ENCODE measurements at regions not wholly inside any gene's neighbourhood (a gene's known extent, or its start where the extent isn't known, plus 50 kb on each side); places are given as distances from the start of the nearest gene placed in this dataset.

DNA sequence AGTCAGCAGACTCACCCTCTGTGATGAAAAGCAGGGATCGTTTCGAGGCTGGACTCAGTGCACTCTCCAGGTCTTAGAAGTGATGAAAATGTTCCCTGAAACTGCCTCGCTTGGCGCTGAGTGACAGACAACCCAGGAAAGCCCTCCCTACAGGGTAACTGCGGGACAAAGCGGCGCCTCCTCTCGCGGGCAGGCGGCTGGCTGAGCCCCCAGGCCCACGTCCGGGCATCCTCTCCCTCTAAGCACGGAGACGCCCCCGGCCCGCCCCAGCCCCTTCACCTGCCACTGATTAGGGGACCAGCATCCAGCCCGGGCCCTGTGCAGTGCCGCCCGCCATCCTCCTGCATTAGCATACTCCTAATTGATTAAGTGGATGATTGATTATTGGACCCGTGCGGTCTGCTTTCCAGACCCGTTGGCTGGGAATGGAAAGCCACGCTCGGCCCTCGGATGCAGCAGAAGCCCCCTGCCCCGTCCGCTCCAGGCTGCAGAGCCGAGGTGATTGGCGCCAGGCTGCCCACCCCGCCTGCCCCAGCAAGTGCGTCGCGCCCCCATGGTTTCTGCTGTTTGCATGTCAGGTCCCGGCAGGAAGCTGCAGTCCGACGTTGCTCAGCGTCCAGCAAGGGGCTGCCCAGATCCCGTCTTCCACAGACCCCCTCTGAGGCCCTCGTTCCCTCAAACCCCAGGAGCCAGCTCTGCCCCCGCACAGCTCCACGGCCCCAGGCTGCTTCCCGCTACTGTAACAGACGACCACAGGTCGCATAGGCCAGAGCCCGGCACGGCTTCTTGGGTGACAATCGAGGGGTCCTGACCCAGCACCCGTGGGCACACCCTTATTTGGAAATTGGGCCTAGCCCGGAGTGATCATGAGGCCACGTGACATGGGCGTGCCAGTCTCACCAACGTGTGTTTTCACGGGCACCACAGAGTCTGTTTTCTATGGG lies 131.6 kb downstream of the DLL1 start:
- Histone ChIP-seq H3K4me3 (ENCODE audit: low read depth, low read length) (no peak overlapping the region), H3K4me2 (ENCODE audit: low read length) (no peak overlapping the region)
- no peak for TF ChIP-seq CTCF (IDR thresholded peaks at IDR 0.05)

DNA sequence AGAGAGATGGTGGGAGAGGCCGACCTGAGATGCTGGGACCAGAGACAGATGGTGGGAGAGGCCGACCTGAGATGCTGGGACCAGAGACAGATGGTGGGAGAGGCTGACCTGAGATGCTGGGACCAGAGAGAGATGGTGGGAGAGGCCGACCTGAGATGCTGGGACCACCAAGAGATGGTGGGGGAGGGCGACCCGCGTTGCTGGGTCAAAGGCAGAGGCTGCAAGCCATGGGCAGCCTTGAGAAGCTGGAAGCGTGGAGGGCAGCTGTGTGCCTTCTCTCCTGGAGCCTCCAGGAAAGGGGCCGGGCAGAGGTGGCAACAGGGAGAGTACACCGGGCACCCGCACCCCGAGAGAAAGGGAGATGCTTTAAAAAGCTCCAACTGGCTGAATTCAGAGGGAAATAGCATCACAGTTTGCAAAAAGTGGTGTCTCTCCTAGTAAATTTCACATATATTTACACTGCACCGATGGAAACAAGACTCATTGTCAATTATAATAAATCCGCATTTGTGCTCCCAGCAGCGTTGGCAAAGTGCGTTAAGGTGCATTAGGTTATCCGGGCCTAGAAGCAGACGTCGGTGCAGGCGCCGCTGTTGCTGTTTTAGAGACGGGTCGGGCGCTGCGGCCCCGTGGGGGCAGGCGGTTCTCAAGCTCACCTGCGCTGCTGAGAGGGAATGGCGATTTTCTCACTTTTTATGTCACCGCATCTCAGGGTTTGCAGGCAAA lies 132.4 kb downstream of the DLL1 start:
- Histone ChIP-seq H3K4me1 (no peaks in the 10 kb centered on the region), H3K79me2 (no peaks in the 10 kb centered on the region), H3K4me2 (ENCODE audit: low read length) (no peak overlapping the region), H3K9ac (no peak overlapping the region), H2AFZ (no peak overlapping the region), H3K9me3 (ENCODE audit: control insufficient read depth, low read length) (no peaks in the 10 kb centered on the region), H3K4me3 (ENCODE audit: low read depth, low read length) (no peak overlapping the region), H3K36me3 (ENCODE audit: control insufficient read depth, insufficient read depth, low read length) (no peaks in the 10 kb centered on the region), H3K27me3 (ENCODE audit: control insufficient read depth, insufficient read depth, low read length) (no peaks in the 10 kb centered on the region), H3K27ac (no peak overlapping the region)
- no peak for TF ChIP-seq CTCF (IDR thresholded peaks at IDR 0.05)

More for the DNA sequence above, 131.6 kb downstream of the DLL1 start:
- Histone ChIP-seq H2AFZ (no peak overlapping the region), H3K9me3 (ENCODE audit: control insufficient read depth, low read length) (no peaks in the 10 kb centered on the region), H3K27ac (no peak overlapping the region), H3K79me2 (no peaks in the 10 kb centered on the region), H3K36me3 (ENCODE audit: control insufficient read depth, insufficient read depth, low read length) (no peaks in the 10 kb centered on the region), H3K9ac (no peak overlapping the region), H3K27me3 (ENCODE audit: control insufficient read depth, insufficient read depth, low read length) (no peaks in the 10 kb centered on the region), H3K4me1 (no peaks in the 10 kb centered on the region)

DNA sequence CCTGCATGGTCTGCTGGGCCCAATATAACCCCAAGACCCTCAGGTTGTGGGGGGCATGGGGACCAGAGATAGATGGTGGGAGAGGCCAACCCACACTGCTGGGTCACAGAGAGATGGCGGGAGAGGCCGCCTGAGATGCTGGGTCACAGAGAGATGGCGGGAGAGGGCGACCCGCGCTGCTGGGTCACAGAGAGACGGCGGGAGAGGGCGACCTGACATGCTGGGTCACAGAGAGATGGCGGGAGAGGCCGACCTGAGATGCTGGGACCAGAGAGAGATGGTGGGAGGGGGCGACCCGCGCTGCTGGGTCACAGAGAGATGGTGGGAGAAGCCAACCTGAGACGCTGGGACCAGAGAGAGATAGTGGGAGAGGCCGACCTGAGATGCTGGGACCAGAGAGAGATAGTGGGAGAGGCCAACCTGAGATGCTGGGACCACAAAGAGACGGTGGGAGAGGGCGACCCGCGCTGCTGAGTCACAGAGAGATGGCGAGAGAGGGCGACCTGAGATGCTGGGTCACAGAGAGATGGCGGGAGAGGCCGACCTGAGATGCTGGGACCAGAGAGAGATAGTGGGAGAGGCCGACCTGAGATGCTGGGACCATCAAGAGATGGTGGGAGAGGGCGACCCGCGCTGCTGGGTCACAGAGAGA lies 133.2 kb downstream of the DLL1 start:
- Histone ChIP-seq H3K36me3 (ENCODE audit: control insufficient read depth, insufficient read depth, low read length) (no peaks in the 10 kb centered on the region), H3K4me1 (no peaks in the 10 kb centered on the region), H3K27ac (no peak overlapping the region), H3K9me3 (ENCODE audit: control insufficient read depth, low read length) (no peaks in the 10 kb centered on the region), H3K4me3 (ENCODE audit: low read depth, low read length) (no peak overlapping the region), H3K9ac (no peak overlapping the region), H3K4me2 (ENCODE audit: low read length) (no peak overlapping the region), H3K79me2 (no peaks in the 10 kb centered on the region), H2AFZ (no peak overlapping the region), H3K27me3 (ENCODE audit: control insufficient read depth, insufficient read depth, low read length) (no peaks in the 10 kb centered on the region)
- TF ChIP-seq CTCF (IDR thresholded peaks at IDR 0.05) = no peak

DNA sequence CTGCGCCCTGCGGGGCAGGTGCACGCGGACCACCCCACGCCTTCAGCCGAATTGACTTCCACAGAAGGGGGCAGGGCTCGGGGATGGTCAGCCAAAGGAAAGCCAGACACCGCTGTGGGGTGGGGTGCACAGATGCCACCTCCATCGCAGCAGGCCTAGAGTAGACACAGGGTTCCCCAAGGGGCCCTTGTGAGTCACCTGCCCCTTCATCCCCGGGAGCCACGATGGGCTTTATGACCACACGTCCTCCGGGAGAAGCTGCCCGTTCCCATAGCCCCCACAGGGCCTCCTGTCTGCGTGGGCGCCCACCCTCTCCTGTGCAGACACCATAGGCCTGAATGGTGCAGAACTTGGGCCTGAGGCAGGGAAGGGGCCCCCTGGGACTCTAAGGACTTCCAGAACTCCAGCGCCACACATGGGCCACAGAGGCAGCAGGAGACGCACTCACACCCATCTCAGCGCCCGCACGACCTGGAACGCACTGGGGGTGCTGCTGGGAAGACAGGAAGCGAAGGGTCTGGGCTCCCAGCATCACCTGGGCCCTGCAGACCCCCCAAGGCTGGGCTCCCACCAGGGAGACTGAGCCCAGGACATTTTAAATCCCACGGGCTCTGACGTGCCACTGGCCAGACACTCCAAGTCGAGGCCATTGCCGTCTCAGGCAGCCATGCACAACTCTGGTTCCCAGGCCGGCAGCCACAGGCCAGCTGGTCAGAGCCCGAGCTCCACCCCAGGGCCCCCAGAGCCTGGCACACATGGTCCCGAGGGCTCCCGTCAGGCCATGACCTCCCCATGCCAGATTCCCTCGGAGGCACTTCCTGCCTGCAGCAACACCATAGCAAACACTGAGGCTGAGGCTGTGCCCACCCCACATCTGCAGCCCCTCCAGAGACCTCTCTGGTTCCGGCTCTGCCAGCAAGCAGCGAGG lies 134.2 kb downstream of the DLL1 start:
- Histone ChIP-seq H3K4me2 (ENCODE audit: low read length) (no peak overlapping the region), H3K36me3 (ENCODE audit: control insufficient read depth, insufficient read depth, low read length) (no peaks in the 10 kb centered on the region), H3K9ac (no peak overlapping the region), H3K27me3 (ENCODE audit: control insufficient read depth, insufficient read depth, low read length) (no peaks in the 10 kb centered on the region), H3K79me2 (no peaks in the 10 kb centered on the region), H3K9me3 (ENCODE audit: control insufficient read depth, low read length) (no peaks in the 10 kb centered on the region), H3K4me3 (ENCODE audit: low read depth, low read length) (no peak overlapping the region), H3K4me1 (no peaks in the 10 kb centered on the region), H3K27ac (no peak overlapping the region), H2AFZ (no peak overlapping the region)
- no peak for TF ChIP-seq CTCF (IDR thresholded peaks at IDR 0.05)
